Fibroblast of lung (primary cell): ENCODE measurements at regions not wholly inside any gene's neighbourhood (a gene's known extent, or its start where the extent isn't known, plus 50 kb on each side); places are given as distances from the start of the nearest gene placed in this dataset.

Source experiments
- EZH2 ChIP-seq: IDR thresholded peaks from 2 replicates; pipeline ENCODE4 v1.5.1; 2012; ENCODE audit warnings: low read length, control low read depth, mild to moderate bottlenecking; ENCODE audit errors: missing control alignments
- TF ChIP-seq, protein P1 (sequence below), 2 donors: IDR thresholded peaks in 1 of 2; conservative IDR thresholded peaks in 1 of 2; 1 replicate in 1 of 2; 2 replicates in 1 of 2; pipeline ENCODE4 v1.5.1; 2011 to 2012; ENCODE audit warnings: low read length in 2 of 2, control low read depth in 1 of 2, inconsistent platforms in 1 of 2, low read depth in 1 of 2, mild to moderate bottlenecking in 1 of 2

DNA sequence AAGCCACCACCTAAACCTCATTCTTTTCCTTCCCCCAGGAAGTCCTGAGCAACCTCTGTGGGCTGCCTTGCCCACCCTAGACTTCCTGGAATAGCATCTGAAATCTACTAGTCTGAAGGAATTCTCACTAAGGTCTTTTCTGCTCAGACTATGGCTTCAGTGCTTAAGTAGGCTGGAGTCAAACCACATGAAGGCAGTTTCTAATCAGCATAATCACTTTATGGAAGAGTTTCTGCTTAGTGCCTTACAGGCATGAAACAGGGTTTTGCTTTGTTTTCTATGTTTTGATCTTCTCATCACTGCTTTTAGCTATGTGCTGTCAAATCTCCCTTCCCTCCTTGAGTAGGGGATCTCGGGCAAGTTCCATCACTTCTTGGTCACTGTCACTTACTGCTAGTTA is 117.7 kb downstream of the WT1 start:
- TF ChIP-seq, protein P1, sequence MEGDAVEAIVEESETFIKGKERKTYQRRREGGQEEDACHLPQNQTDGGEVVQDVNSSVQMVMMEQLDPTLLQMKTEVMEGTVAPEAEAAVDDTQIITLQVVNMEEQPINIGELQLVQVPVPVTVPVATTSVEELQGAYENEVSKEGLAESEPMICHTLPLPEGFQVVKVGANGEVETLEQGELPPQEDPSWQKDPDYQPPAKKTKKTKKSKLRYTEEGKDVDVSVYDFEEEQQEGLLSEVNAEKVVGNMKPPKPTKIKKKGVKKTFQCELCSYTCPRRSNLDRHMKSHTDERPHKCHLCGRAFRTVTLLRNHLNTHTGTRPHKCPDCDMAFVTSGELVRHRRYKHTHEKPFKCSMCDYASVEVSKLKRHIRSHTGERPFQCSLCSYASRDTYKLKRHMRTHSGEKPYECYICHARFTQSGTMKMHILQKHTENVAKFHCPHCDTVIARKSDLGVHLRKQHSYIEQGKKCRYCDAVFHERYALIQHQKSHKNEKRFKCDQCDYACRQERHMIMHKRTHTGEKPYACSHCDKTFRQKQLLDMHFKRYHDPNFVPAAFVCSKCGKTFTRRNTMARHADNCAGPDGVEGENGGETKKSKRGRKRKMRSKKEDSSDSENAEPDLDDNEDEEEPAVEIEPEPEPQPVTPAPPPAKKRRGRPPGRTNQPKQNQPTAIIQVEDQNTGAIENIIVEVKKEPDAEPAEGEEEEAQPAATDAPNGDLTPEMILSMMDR (conservative IDR thresholded peaks at IDR 0.05 in 1 of 2, IDR thresholded peaks at IDR 0.05 in 1 of 2; ENCODE audit: low read depth in 1 of 2, low read length in 2 of 2): no peak
- TF ChIP-seq EZH2: no peak
